IPS-20b (cell line): ENCODE measurements at regions not wholly inside any gene's neighbourhood (a gene's known extent, or its start where the extent isn't known, plus 50 kb on each side); places are given as distances from the start of the nearest gene placed in this dataset.

Experiments used
- H3K27ac ChIP-seq: one replicate; pipeline ENCODE4 v1.5.1; 2013; ENCODE audit warnings: low read length
- H3K27me3 ChIP-seq: 2 replicates; pipeline ENCODE4 v1.6.1; 2013; ENCODE audit warnings: mild to moderate bottlenecking, low read length, inconsistent platforms; ENCODE audit not compliant: insufficient read depth
- H3K36me3 ChIP-seq: 2 replicates; pipeline ENCODE4 v1.6.1; 2013; ENCODE audit warnings: low read depth, mild to moderate bottlenecking, inconsistent platforms, low read length, moderate library complexity; ENCODE audit not compliant: insufficient read depth
- H3K4me1 ChIP-seq: 2 replicates; pipeline ENCODE4 v1.6.1; 2013; ENCODE audit warnings: mild to moderate bottlenecking, control low read depth, inconsistent platforms, low read length, moderate library complexity; ENCODE audit not compliant: insufficient read depth
- H3K4me3 ChIP-seq: 2 replicates; pipeline ENCODE4 v1.5.1; 2013; ENCODE audit warnings: mild to moderate bottlenecking, low read length, inconsistent platforms
- H3K9ac ChIP-seq: 2 replicates; pipeline ENCODE4 v1.6.1; 2013; ENCODE audit warnings: low read depth, mild to moderate bottlenecking, inconsistent platforms, low read length, moderate library complexity
- H3K9me3 ChIP-seq: 2 replicates; pipeline ENCODE4 v1.6.1; 2013; ENCODE audit warnings: mild to moderate bottlenecking, low read depth, low read length, inconsistent platforms; ENCODE audit not compliant: insufficient read depth

DNA sequence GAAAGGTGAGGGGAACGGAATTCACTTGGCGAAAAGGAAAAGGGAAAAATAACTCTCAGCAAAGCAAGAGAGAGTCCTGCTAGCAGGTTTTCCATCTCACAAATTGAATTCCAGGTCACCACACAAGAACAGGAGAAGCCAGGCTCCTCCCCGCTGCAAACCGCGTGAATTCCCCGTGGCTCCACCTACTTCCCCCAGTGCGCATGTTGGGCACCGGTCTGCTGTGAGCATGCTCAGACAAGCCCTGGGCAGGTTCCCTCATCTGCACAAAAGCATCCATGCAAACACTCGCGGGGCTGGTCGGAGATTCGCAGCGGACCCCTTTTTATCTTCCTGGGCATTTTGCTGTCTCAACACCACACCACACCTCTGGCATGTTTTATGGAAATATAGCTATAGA, 58.5 kb upstream of the S1PR3 start:
- Histone ChIP-seq H3K27me3 (no peaks in the 10 kb centered on the region), H3K9ac (no peak overlapping the region), H3K27ac (no peak overlapping the region), H3K4me3 (no peak overlapping the region), H3K36me3 (no peaks in the 10 kb centered on the region), H3K9me3 (no peaks in the 10 kb centered on the region), H3K4me1 (no peaks in the 10 kb centered on the region)

DNA sequence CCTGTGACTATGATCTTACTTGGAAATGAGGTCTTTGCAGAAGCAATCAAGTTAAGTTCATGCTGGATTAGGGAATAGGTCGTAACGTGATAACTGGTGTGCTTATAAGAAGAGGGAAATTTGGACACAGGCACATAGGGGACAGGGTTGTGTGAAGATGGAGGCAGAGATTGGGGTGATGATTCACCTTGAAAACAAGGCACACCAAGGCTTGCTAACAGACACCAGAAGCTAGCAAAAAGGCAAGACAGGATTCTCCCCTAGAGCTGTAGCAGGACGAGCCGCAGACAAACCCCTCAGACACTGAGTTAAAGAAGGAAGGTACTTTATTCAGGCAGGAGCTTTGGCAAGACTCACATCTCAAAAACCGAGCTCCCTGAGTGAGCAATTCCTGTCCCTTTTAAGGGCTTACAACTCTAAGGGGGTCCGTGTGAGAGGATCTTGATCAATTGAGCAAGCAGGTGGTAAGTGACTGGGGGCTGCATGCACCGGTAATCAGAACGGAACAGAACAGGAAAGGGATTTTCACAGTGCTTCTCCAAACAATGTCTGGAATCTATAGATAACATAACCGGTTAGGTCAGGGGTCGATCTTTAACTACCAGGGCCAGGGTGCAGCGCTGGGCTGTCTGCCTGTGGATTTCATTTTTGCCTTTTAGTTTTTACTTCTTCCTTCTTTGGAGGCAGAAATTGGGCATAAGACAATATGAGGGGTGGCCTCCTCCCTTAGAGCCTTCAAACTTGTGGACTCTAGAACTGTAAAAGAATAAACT, 57.5 kb upstream of the S1PR3 start:
- H3K36me3 ChIP-seq, result no peaks in the 10 kb centered on the region
- no peak overlapping the region for H3K4me3 ChIP-seq
- H3K9ac ChIP-seq, result no peak overlapping the region
- no peaks in the 10 kb centered on the region for H3K9me3 ChIP-seq
- H3K27me3 ChIP-seq, result no peaks in the 10 kb centered on the region
- no peaks in the 10 kb centered on the region for H3K4me1 ChIP-seq
- no peak overlapping the region for H3K27ac ChIP-seq

DNA sequence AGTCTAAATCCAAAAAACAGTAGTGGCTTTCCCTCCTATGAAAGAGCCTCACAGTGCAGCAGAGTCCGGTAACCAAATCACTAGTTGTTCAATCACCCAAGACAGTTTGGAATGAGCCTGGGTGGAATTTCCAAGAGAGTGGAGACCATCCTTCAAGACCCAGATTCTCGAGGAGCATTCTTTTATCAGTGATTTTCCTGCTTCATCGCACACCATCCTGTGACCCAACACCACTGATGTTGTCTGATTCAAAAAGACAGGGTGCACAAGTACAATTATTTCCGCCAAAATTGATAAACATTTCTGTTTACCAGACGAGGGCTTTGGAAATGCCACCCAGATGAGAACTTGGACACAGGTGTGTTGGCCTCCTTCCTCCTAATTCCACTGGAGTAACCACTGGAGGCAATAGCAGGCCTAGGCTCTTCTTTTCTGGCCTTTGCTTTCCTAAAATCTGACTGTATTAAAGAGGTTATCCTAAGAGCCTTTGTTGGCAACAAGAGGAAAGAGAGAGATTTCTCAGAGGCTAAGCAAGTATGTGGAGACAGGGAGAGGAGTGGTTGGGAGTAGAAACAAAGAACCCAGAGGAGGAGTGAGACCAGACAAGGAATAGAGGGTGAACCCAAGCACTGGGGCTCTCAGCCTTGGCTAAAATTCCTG, 56.3 kb upstream of the S1PR3 start:
- Histone ChIP-seq H3K27me3 (no peaks in the 10 kb centered on the region), H3K27ac (no peak overlapping the region), H3K36me3 (no peaks in the 10 kb centered on the region), H3K4me1 (no peaks in the 10 kb centered on the region), H3K4me3 (no peak overlapping the region), H3K9me3 (no peaks in the 10 kb centered on the region), H3K9ac (no peak overlapping the region)

DNA sequence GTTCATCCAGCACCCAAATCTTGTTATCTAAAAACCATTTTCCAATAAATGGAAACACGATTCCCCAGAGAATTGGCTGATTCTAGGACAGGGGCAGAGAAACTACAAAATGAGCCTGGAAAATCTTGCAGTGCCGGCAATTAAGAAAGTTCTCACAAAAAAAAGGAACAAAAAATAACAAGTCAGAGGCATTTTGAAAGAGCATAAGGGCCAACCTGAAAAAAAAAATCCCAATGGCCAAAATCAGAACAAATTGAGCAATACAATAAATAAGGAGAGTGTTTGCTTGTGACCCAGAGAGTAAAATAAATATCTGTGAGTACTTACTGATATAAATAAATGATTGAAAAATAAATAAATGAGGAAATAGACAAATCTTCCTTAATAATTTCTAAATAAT, 55.1 kb upstream of the S1PR3 start:
- H3K27ac ChIP-seq, result no peak overlapping the region
- no peaks in the 10 kb centered on the region for H3K27me3 ChIP-seq
- no peak overlapping the region for H3K4me3 ChIP-seq

DNA sequence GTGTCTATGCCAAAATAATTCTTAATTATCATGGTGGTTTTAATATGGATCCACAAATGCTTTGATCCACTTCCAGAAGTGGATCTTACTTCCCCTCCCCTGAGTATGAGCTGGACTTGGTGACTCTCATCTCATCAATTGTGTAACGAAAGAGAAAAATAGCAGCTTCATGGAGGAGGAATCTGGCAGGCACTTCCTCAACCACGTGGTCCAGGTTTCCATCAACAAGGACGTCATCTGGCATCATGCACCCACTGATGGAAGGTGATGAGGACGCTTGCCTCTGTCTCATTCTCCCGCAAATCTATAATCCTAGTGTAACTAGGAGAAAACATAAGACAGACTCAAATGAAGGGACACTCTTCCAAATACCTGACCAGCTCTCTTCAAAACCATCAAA, 54.6 kb upstream of the S1PR3 start:
- Histone ChIP-seq H3K27ac (no peak overlapping the region), H3K36me3 (no peaks in the 10 kb centered on the region), H3K9ac (no peak overlapping the region), H3K9me3 (no peaks in the 10 kb centered on the region), H3K4me1 (no peaks in the 10 kb centered on the region), H3K4me3 (no peak overlapping the region), H3K27me3 (no peaks in the 10 kb centered on the region)

More for the DNA sequence above, 55.1 kb upstream of the S1PR3 start:
- H3K36me3 ChIP-seq, result no peaks in the 10 kb centered on the region
- H3K9ac ChIP-seq, result no peak overlapping the region
- no peaks in the 10 kb centered on the region for H3K4me1 ChIP-seq
- no peaks in the 10 kb centered on the region for H3K9me3 ChIP-seq

DNA sequence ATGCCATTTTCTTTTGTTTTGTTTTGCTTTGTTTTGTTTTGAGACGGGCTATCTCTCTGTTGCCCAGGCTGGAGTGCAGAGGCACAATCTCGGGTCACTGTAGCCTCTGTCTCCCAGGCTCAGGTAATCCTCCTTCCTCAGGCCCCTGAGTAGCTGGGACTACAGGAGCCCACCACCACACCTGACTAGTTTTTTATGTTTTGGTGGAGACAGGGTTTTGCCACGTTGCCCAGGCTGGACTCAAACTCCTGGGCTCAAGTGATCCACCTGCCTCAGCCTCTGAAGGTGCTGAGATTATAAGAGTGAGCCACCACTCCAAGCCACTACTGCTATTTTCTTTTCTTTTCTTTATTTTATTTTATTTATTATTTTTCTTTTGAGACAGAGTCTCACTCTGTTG, 54.0 kb upstream of the S1PR3 start:
- H3K4me3 ChIP-seq, result no peak overlapping the region
- H3K27me3 ChIP-seq, result no peaks in the 10 kb centered on the region
- H3K4me1 ChIP-seq, result no peaks in the 10 kb centered on the region
- no peaks in the 10 kb centered on the region for H3K9me3 ChIP-seq
- H3K27ac ChIP-seq, result no peak overlapping the region
- H3K36me3 ChIP-seq, result no peaks in the 10 kb centered on the region
- no peak overlapping the region for H3K9ac ChIP-seq

DNA sequence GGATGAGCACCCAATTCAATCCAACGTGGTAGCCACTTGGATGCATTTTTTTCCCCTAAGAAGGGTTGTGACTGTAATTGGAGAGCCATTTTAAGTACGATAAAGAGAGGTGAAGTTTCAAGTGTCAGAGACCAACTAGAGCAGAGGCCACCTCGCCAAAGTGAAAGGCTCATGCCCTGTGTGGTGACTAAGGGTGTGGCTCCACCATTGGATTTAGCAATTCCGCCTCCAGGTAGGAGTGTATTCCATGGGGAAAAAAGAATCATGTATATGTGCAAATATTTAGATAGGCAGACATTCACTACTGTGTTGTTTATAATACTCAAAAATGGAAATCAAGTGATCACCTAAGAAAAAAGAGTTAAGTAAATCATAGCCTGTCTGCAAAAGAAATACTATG, 53.1 kb upstream of the S1PR3 start:
- no peaks in the 10 kb centered on the region for H3K9me3 ChIP-seq
- no peak overlapping the region for H3K4me3 ChIP-seq
- no peaks in the 10 kb centered on the region for H3K36me3 ChIP-seq
- no peaks in the 10 kb centered on the region for H3K27me3 ChIP-seq
- no peaks in the 10 kb centered on the region for H3K4me1 ChIP-seq
- H3K9ac ChIP-seq, result no peak overlapping the region
- H3K27ac ChIP-seq, result no peak overlapping the region
